ENCODE measurements at regions not wholly inside any gene's neighbourhood (a gene's known extent, or its start where the extent isn't known, plus 50 kb on each side); places are given as distances from the start of the nearest gene placed in this dataset.
"Not testable (repeated sequence)": the region's sequence is repeated elsewhere in the genome, so short reads cannot be mapped to it uniquely, and the experiment has no call there.

DNA sequence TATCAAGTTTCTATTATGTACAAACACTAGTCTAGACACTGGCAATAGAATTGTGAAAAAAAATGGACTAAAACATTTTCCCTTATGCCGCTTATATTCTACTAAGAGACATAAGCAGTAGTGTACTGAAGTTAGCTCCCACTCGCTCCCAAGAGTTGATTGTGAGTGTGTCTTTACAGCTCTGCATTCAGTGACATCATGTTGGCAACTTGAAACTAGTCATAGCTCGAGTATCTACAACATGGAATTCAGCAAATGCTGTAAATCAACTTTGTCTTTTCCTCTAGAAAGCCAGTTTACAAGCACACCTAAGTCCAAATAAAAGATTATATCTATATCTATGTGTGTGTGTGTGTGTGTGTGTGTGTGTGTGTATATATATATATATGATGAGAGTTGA, 58.8 kb upstream of the MAGI2 start:
- Histone ChIP-seq H3K9ac (ENCODE audit: low read depth, low read length, poor library complexity) (no peak overlapping the region), H3K27ac (replicated peaks; ENCODE audit: low read length) (no peak overlapping the region), H3K4ac (ENCODE audit: low read length) (no peak overlapping the region), H3K23ac (ENCODE audit: low read depth, low read length, poor library complexity) (no peak overlapping the region), H2AFZ (ENCODE audit: low read length) (no peak overlapping the region), H2BK120ac (ENCODE audit: low read depth, low read length) (no peak overlapping the region), H3K4me1 (ENCODE audit: control insufficient read depth in 2 of 2, insufficient read depth in 1 of 2, low read depth in 1 of 2, low read length in 2 of 2) (peaks cover 0 to 2% of the 10 kb centered on the region in 2 donors), H3K36me3 (replicated peaks in 1 of 2; ENCODE audit: control insufficient read depth in 2 of 2, insufficient read depth in 2 of 2, low read length in 2 of 2) (no peaks in the 10 kb centered on the region), H2AK5ac (ENCODE audit: low read depth, low read length) (no peak overlapping the region), H4K91ac (ENCODE audit: low read depth, low read length, poor library complexity) (no peak overlapping the region), H3K4me2 (ENCODE audit: insufficient read depth, low read length, poor library complexity, severe bottlenecking) (no peak overlapping the region), H4K8ac (ENCODE audit: low read depth, low read length) (no peak overlapping the region), H3K4me3 (ENCODE audit: low read length in 2 of 2) (no peak overlapping the region), H3K27me3 (ENCODE audit: control insufficient read depth in 3 of 3, insufficient read depth in 3 of 3, low read depth in 1 of 3, low read length in 3 of 3) (no peaks in the 10 kb centered on the region), H3K79me1 (ENCODE audit: low read depth, low read length) (no peaks in the 10 kb centered on the region), H2BK5ac (ENCODE audit: low read length) (no peak overlapping the region), H3K18ac (ENCODE audit: low read length) (no peak overlapping the region), H3K9me3 (replicated peaks in 1 of 2; ENCODE audit: control insufficient read depth in 2 of 2, insufficient read depth in 1 of 2, low read depth in 1 of 2, low read length in 2 of 2) (no peaks in the 10 kb centered on the region), H2BK15ac (ENCODE audit: low read length) (no peak overlapping the region), H2BK12ac (ENCODE audit: low read length) (no peak overlapping the region), H3K14ac (ENCODE audit: low read length) (no peak overlapping the region)
- no peak for DNase-seq (ENCODE audit: low spot score)
- WGBS, 2 donors (ENCODE audit: extremely low coverage in 2 of 2, insufficient read length in 2 of 2, insufficient replicate concordance in 1 of 2): no CpG with 5 or more reads among the region's 3 CpGs

DNA sequence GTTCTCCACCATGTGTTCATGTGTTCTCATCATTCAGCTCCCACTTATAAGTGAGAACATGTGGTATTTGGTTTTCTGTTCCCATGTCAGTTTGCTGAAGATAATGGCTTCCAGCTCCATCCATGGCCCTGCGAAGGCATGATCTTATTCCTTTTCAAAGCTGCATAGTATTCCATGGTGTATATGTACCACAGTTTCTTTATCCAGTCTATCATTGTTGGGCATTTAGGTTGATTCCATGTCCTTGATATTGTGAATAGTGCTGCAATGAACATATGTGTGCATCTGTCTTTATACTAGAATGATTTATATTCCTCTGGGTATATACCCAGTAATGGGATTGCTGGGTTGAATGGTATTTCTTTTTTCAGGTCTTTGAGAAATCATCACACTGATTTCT, 57.6 kb upstream of the MAGI2 start:
- H3K27me3 ChIP-seq (ENCODE audit: control insufficient read depth in 3 of 3, insufficient read depth in 3 of 3, low read depth in 1 of 3, low read length in 3 of 3); H3K9ac ChIP-seq (ENCODE audit: low read depth, low read length, poor library complexity); H2BK120ac ChIP-seq (ENCODE audit: low read depth, low read length); H3K18ac ChIP-seq (ENCODE audit: low read length); H2BK5ac ChIP-seq (ENCODE audit: low read length); H2AK5ac ChIP-seq (ENCODE audit: low read depth, low read length); H3K36me3 ChIP-seq (replicated peaks in 1 of 2; ENCODE audit: control insufficient read depth in 2 of 2, insufficient read depth in 2 of 2, low read length in 2 of 2); H3K14ac ChIP-seq (ENCODE audit: low read length); H3K4ac ChIP-seq (ENCODE audit: low read length); DNase-seq (ENCODE audit: low spot score); H3K4me2 ChIP-seq (ENCODE audit: insufficient read depth, low read length, poor library complexity, severe bottlenecking); H2BK12ac ChIP-seq (ENCODE audit: low read length); H3K4me3 ChIP-seq (ENCODE audit: low read length in 2 of 2); H3K4me1 ChIP-seq (ENCODE audit: control insufficient read depth in 2 of 2, insufficient read depth in 1 of 2, low read depth in 1 of 2, low read length in 2 of 2); H4K8ac ChIP-seq (ENCODE audit: low read depth, low read length); H3K79me1 ChIP-seq (ENCODE audit: low read depth, low read length); H3K27ac ChIP-seq (replicated peaks; ENCODE audit: low read length); H2BK15ac ChIP-seq (ENCODE audit: low read length); H3K23ac ChIP-seq (ENCODE audit: low read depth, low read length, poor library complexity); H2AFZ ChIP-seq (ENCODE audit: low read length); H4K91ac ChIP-seq (ENCODE audit: low read depth, low read length, poor library complexity); H3K9me3 ChIP-seq (replicated peaks in 1 of 2; ENCODE audit: control insufficient read depth in 2 of 2, insufficient read depth in 1 of 2, low read depth in 1 of 2, low read length in 2 of 2): not testable (repeated sequence)
- no CpG with 5 or more reads among the region's 1 CpG for WGBS, 2 donors (ENCODE audit: extremely low coverage in 2 of 2, insufficient read length in 2 of 2, insufficient replicate concordance in 1 of 2)

DNA sequence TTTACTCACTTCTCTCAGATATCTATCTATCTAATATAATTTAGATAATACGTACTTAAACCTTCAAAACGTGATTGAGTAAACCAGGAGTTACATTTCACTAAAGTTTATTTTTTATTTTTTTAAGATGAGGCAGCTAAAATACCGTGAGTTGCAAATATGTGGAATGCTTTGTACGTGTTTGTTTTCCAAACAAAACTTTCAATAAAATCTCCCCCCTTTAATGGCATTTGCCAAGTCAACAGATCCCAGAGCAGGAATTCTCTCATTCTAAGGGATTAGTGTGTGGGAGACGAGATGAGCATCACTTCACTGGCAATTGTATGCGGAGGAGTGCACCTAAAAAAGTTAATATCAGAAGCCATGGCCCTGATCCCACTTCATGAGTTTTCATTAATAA, 53.7 kb upstream of the MAGI2 start:
- H2BK120ac ChIP-seq (ENCODE audit: low read depth, low read length): no peak overlapping the region
- no peak overlapping the region for H3K9ac ChIP-seq (ENCODE audit: low read depth, low read length, poor library complexity)
- H4K91ac ChIP-seq (ENCODE audit: low read depth, low read length, poor library complexity): no peak overlapping the region
- H2AK5ac ChIP-seq (ENCODE audit: low read depth, low read length): no peak overlapping the region
- no peak overlapping the region for H3K27ac ChIP-seq (replicated peaks; ENCODE audit: low read length)
- no peak overlapping the region for H2BK12ac ChIP-seq (ENCODE audit: low read length)
- no peak overlapping the region for H3K14ac ChIP-seq (ENCODE audit: low read length)
- H3K36me3 ChIP-seq (replicated peaks in 1 of 2; ENCODE audit: control insufficient read depth in 2 of 2, insufficient read depth in 2 of 2, low read length in 2 of 2): no peaks in the 10 kb centered on the region
- H3K4me1 ChIP-seq (ENCODE audit: control insufficient read depth in 2 of 2, insufficient read depth in 1 of 2, low read depth in 1 of 2, low read length in 2 of 2): peaks cover 0 to 9% of the 10 kb centered on the region in 2 donors
- no peak overlapping the region for H3K4me2 ChIP-seq (ENCODE audit: insufficient read depth, low read length, poor library complexity, severe bottlenecking)
- H3K27me3 ChIP-seq (ENCODE audit: control insufficient read depth in 3 of 3, insufficient read depth in 3 of 3, low read depth in 1 of 3, low read length in 3 of 3): no peaks in the 10 kb centered on the region
- H2AFZ ChIP-seq (ENCODE audit: low read length): no peak overlapping the region
- no peak overlapping the region for H3K23ac ChIP-seq (ENCODE audit: low read depth, low read length, poor library complexity)
- H3K79me1 ChIP-seq (ENCODE audit: low read depth, low read length): no peaks in the 10 kb centered on the region
- H4K8ac ChIP-seq (ENCODE audit: low read depth, low read length): no peak overlapping the region
- H3K4ac ChIP-seq (ENCODE audit: low read length): no peak overlapping the region
- WGBS, 2 donors (ENCODE audit: extremely low coverage in 2 of 2, insufficient read length in 2 of 2, insufficient replicate concordance in 1 of 2): no CpG with 5 or more reads among the region's 6 CpGs
- no peaks in the 10 kb centered on the region for H3K9me3 ChIP-seq (replicated peaks in 1 of 2; ENCODE audit: control insufficient read depth in 2 of 2, insufficient read depth in 1 of 2, low read depth in 1 of 2, low read length in 2 of 2)
- H3K18ac ChIP-seq (ENCODE audit: low read length): no peak overlapping the region
- H2BK15ac ChIP-seq (ENCODE audit: low read length): no peak overlapping the region
- H3K4me3 ChIP-seq (ENCODE audit: low read length in 2 of 2): no peak overlapping the region
- peak; percentile 26 for DNase-seq (ENCODE audit: low spot score)
- H2BK5ac ChIP-seq (ENCODE audit: low read length): no peak overlapping the region

DNA sequence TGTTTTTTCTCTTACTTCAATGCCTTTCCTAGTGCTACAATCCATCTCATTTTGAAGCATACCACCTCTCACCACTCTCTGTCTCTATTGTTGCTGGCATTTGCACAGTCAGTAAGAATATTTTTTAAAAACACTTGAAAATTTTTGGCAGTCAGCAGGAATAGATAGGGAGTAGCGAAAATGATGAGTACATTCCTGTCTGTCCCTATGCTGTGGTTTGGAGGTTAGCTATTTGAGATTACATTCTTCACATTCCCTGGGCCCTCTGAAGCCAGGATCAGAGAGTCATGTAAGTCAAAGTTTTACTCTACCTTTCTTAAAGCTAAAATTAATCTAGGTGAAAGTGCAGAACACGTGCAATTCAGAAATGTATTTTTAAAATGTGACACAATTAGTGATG, 53.0 kb upstream of the MAGI2 start:
- Histone ChIP-seq H2BK5ac (ENCODE audit: low read length) (no peak overlapping the region), H3K9ac (ENCODE audit: low read depth, low read length, poor library complexity) (no peak overlapping the region), H2AK5ac (ENCODE audit: low read depth, low read length) (no peak overlapping the region), H2BK12ac (ENCODE audit: low read length) (no peak overlapping the region), H4K91ac (ENCODE audit: low read depth, low read length, poor library complexity) (no peak overlapping the region), H3K27ac (replicated peaks; ENCODE audit: low read length) (peak overlapping the region; percentile 10), H3K79me1 (ENCODE audit: low read depth, low read length) (no peaks in the 10 kb centered on the region), H3K4me2 (ENCODE audit: insufficient read depth, low read length, poor library complexity, severe bottlenecking) (no peak overlapping the region), H3K4me1 (ENCODE audit: control insufficient read depth in 2 of 2, insufficient read depth in 1 of 2, low read depth in 1 of 2, low read length in 2 of 2) (peaks cover 0 to 9% of the 10 kb centered on the region in 2 donors), H3K4me3 (ENCODE audit: low read length in 2 of 2) (no peak overlapping the region), H2AFZ (ENCODE audit: low read length) (peak overlapping the region; percentile 42), H4K8ac (ENCODE audit: low read depth, low read length) (no peak overlapping the region), H2BK120ac (ENCODE audit: low read depth, low read length) (no peak overlapping the region), H3K23ac (ENCODE audit: low read depth, low read length, poor library complexity) (no peak overlapping the region), H3K9me3 (replicated peaks in 1 of 2; ENCODE audit: control insufficient read depth in 2 of 2, insufficient read depth in 1 of 2, low read depth in 1 of 2, low read length in 2 of 2) (no peaks in the 10 kb centered on the region), H3K4ac (ENCODE audit: low read length) (no peak overlapping the region), H3K36me3 (replicated peaks in 1 of 2; ENCODE audit: control insufficient read depth in 2 of 2, insufficient read depth in 2 of 2, low read length in 2 of 2) (no peaks in the 10 kb centered on the region), H3K27me3 (ENCODE audit: control insufficient read depth in 3 of 3, insufficient read depth in 3 of 3, low read depth in 1 of 3, low read length in 3 of 3) (no peaks in the 10 kb centered on the region), H3K18ac (ENCODE audit: low read length) (no peak overlapping the region), H3K14ac (ENCODE audit: low read length) (no peak overlapping the region), H2BK15ac (ENCODE audit: low read length) (no peak overlapping the region)
- no CpG with 5 or more reads among the region's 2 CpGs for whole genome bisulfite sequencing, 2 donors (ENCODE audit: extremely low coverage in 2 of 2, insufficient read length in 2 of 2, insufficient replicate concordance in 1 of 2)
- DNase-seq (ENCODE audit: low spot score): peak; percentile 17
